ENCODE measurements at regions not wholly inside any gene's neighbourhood (a gene's known extent, or its start where the extent isn't known, plus 50 kb on each side); places are given as distances from the start of the nearest gene placed in this dataset.
A peak's percentile ranks its signal among the peaks of the same experiment; 100 is the strongest.

GRCh38 chr9:89684912-89685636 lies 80.3 kb downstream of the GADD45G start:
- no peaks in the 10 kb centered on the region for H3K27me3 ChIP-seq (ENCODE audit: insufficient read depth, low read depth, low read length)
- no peaks in the 10 kb centered on the region for H3K9me3 ChIP-seq (ENCODE audit: low read length)
- no peak overlapping the region for H2AFZ ChIP-seq (ENCODE audit: low read depth, low read length)
- no peaks in the 10 kb centered on the region for H4K20me1 ChIP-seq (ENCODE audit: insufficient read depth)
- no peak overlapping the region for H3K27ac ChIP-seq (ENCODE audit: low read length)
- no peak overlapping the region for H3K4me3 ChIP-seq (ENCODE audit: low read length)
- no peak overlapping the region for H3K9ac ChIP-seq (ENCODE audit: low read length)
- TF ChIP-seq RAD21 (conservative IDR thresholded peaks at IDR 0.05) (no peak), EP300 (conservative IDR thresholded peaks at IDR 0.05; ENCODE audit: poor library complexity, severe bottlenecking) (no peak)
- H3K36me3 ChIP-seq (ENCODE audit: insufficient read depth, low read length) = no peaks in the 10 kb centered on the region
- H3K79me2 ChIP-seq (replicated peaks; ENCODE audit: insufficient read depth, low read length) = no peaks in the 10 kb centered on the region
- H3K4me2 ChIP-seq (ENCODE audit: low read length) = no peak overlapping the region
- H3K9me2 ChIP-seq (ENCODE audit: insufficient read depth, low read length) = no peaks in the 10 kb centered on the region
- no peaks in the 10 kb centered on the region for H3F3A ChIP-seq (ENCODE audit: insufficient read depth, low read length, poor library complexity, severe bottlenecking)

- H3K9me3 ChIP-seq (ENCODE audit: low read length) = no peaks in the 10 kb centered on the region
- H3K27me3 ChIP-seq (ENCODE audit: insufficient read depth, low read depth, low read length) = no peaks in the 10 kb centered on the region
- no peak overlapping the region for H3K27ac ChIP-seq (ENCODE audit: low read length)
- no peak overlapping the region for H3K4me2 ChIP-seq (ENCODE audit: low read length)
- no peak overlapping the region for H3K4me3 ChIP-seq (ENCODE audit: low read length)
- TF ChIP-seq MXI1 (conservative IDR thresholded peaks at IDR 0.05; ENCODE audit: poor library complexity, severe bottlenecking) (no peak), EP300 (conservative IDR thresholded peaks at IDR 0.05; ENCODE audit: poor library complexity, severe bottlenecking) (no peak)
- no peaks in the 10 kb centered on the region for H3F3A ChIP-seq (ENCODE audit: insufficient read depth, low read length, poor library complexity, severe bottlenecking)
- no peaks in the 10 kb centered on the region for H3K79me2 ChIP-seq (replicated peaks; ENCODE audit: insufficient read depth, low read length)
- H3K36me3 ChIP-seq (ENCODE audit: insufficient read depth, low read length) = no peaks in the 10 kb centered on the region
- no peak overlapping the region for H3K9ac ChIP-seq (ENCODE audit: low read length)
- no peak overlapping the region for H2AFZ ChIP-seq (ENCODE audit: low read depth, low read length)
- H3K9me2 ChIP-seq (ENCODE audit: insufficient read depth, low read length) = no peaks in the 10 kb centered on the region
- H4K20me1 ChIP-seq (ENCODE audit: insufficient read depth) = no peaks in the 10 kb centered on the region
Measured at GRCh38 chr9:89685698-89686097, 80.9 kb downstream of the GADD45G start.

- H2AFZ ChIP-seq (ENCODE audit: low read depth, low read length) = no peak overlapping the region
- H3K4me3 ChIP-seq (ENCODE audit: low read length) = no peak overlapping the region
- H4K20me1 ChIP-seq (ENCODE audit: insufficient read depth) = no peaks in the 10 kb centered on the region
- no peaks in the 10 kb centered on the region for H3K79me2 ChIP-seq (replicated peaks; ENCODE audit: insufficient read depth, low read length)
- no peaks in the 10 kb centered on the region for H3K27me3 ChIP-seq (ENCODE audit: insufficient read depth, low read depth, low read length)
- H3K36me3 ChIP-seq (ENCODE audit: insufficient read depth, low read length) = no peaks in the 10 kb centered on the region
- no peaks in the 10 kb centered on the region for H3K9me3 ChIP-seq (ENCODE audit: low read length)
- H3K9me2 ChIP-seq (ENCODE audit: insufficient read depth, low read length) = no peaks in the 10 kb centered on the region
- TF ChIP-seq POLR2AphosphoS5 (IDR thresholded peaks at IDR 0.05) (peak; percentile 31), REST (IDR thresholded peaks at IDR 0.05; ENCODE audit: borderline replicate concordance) (no peak)
- H3K4me2 ChIP-seq (ENCODE audit: low read length) = no peak overlapping the region
- H3K27ac ChIP-seq (ENCODE audit: low read length) = no peak overlapping the region
- no peak overlapping the region for H3K9ac ChIP-seq (ENCODE audit: low read length)
- H3F3A ChIP-seq (ENCODE audit: insufficient read depth, low read length, poor library complexity, severe bottlenecking) = no peaks in the 10 kb centered on the region
Measured at GRCh38 chr9:89686126-89686525, 81.3 kb downstream of the GADD45G start.

- Histone ChIP-seq H3K4me2 (ENCODE audit: low read length) (no peak overlapping the region), H3K36me3 (ENCODE audit: insufficient read depth, low read length) (no peaks in the 10 kb centered on the region), H3K27ac (ENCODE audit: low read length) (no peak overlapping the region), H3K4me3 (ENCODE audit: low read length) (no peak overlapping the region), H3K79me2 (replicated peaks; ENCODE audit: insufficient read depth, low read length) (no peaks in the 10 kb centered on the region), H3F3A (ENCODE audit: insufficient read depth, low read length, poor library complexity, severe bottlenecking) (no peaks in the 10 kb centered on the region), H3K9me3 (ENCODE audit: low read length) (no peaks in the 10 kb centered on the region), H2AFZ (ENCODE audit: low read depth, low read length) (no peak overlapping the region), H4K20me1 (ENCODE audit: insufficient read depth) (no peaks in the 10 kb centered on the region), H3K27me3 (ENCODE audit: insufficient read depth, low read depth, low read length) (no peaks in the 10 kb centered on the region), H3K9ac (ENCODE audit: low read length) (no peak overlapping the region), H3K9me2 (ENCODE audit: insufficient read depth, low read length) (no peaks in the 10 kb centered on the region)
- TF ChIP-seq TAF1 (IDR thresholded peaks at IDR 0.05; ENCODE audit: low read depth) (no peak), EZH2 (IDR thresholded peaks at IDR 0.05; ENCODE audit: borderline replicate concordance, insufficient read depth, low read length, poor library complexity, severe bottlenecking) (no peak)
Measured at GRCh38 chr9:89686621-89687020, 81.8 kb downstream of the GADD45G start.
